ENCODE measurements at regions not wholly inside any gene's neighbourhood (a gene's known extent, or its start where the extent isn't known, plus 50 kb on each side); places are given as distances from the start of the nearest gene placed in this dataset.
"Not testable (repeated sequence)": the region's sequence is repeated elsewhere in the genome, so short reads cannot be mapped to it uniquely, and the experiment has no call there.

GRCh38 chr19:23984911-23985310, 70.2 kb downstream of the ZNF726 start:
- not testable (repeated sequence) for H3K4me3 ChIP-seq, H3K9me3 ChIP-seq, H3K27me3 ChIP-seq, H3K36me3 ChIP-seq, DNase-seq

GRCh38 chr19:23986623-23987022, 71.9 kb downstream of the ZNF726 start:
- no peaks in the 10 kb centered on the region for H3K36me3 ChIP-seq
- H3K27me3 ChIP-seq, result no peaks in the 10 kb centered on the region
- no peaks in the 10 kb centered on the region for H3K9me3 ChIP-seq
- no peak overlapping the region for H3K4me3 ChIP-seq
- DNase-seq, result no peak

- no peak for DNase-seq
- Histone ChIP-seq H3K36me3 (no peaks in the 10 kb centered on the region), H3K27me3 (no peaks in the 10 kb centered on the region), H3K4me3 (no peak overlapping the region), H3K9me3 (no peaks in the 10 kb centered on the region)
Measured at GRCh38 chr19:23991170-23991569, 76.5 kb downstream of the ZNF726 start.

- Histone ChIP-seq H3K9me3 (no peaks in the 10 kb centered on the region), H3K4me3 (no peak overlapping the region), H3K27me3 (no peaks in the 10 kb centered on the region), H3K36me3 (no peaks in the 10 kb centered on the region)
- no peak for DNase-seq
Measured at GRCh38 chr19:23992348-23992747, 77.7 kb downstream of the ZNF726 start.

- no peaks in the 10 kb centered on the region for H3K27me3 ChIP-seq
- H3K36me3 ChIP-seq, result no peaks in the 10 kb centered on the region
- DNase-seq, result no peak
Measured at GRCh38 chr19:23993440-23993839, 78.8 kb downstream of the ZNF726 start.

GRCh38 chr19:23996549-23996948, 81.9 kb downstream of the ZNF726 start:
- no peak for DNase-seq
- Histone ChIP-seq H3K36me3 (no peaks in the 10 kb centered on the region), H3K9me3 (no peaks in the 10 kb centered on the region), H3K27me3 (no peaks in the 10 kb centered on the region), H3K4me3 (no peak overlapping the region)

More at GRCh38 chr19:23993440-23993839, 78.8 kb downstream of the ZNF726 start:
- Histone ChIP-seq H3K9me3 (no peaks in the 10 kb centered on the region), H3K4me3 (no peak overlapping the region)

- DNase-seq, result no peak
- H3K4me3 ChIP-seq, result no peak overlapping the region
- H3K36me3 ChIP-seq, result no peaks in the 10 kb centered on the region
- no peaks in the 10 kb centered on the region for H3K27me3 ChIP-seq
- H3K9me3 ChIP-seq, result no peaks in the 10 kb centered on the region
Measured at GRCh38 chr19:23998568-23998967, 83.9 kb downstream of the ZNF726 start.

- H3K36me3 ChIP-seq, result no peaks in the 10 kb centered on the region
- H3K27me3 ChIP-seq, result no peaks in the 10 kb centered on the region
- no peak for DNase-seq
- H3K4me3 ChIP-seq, result no peak overlapping the region
- H3K9me3 ChIP-seq, result no peaks in the 10 kb centered on the region
Measured at GRCh38 chr19:23999821-24000610, 85.3 kb downstream of the ZNF726 start.

GRCh38 chr19:24000656-24001055, 86.0 kb downstream of the ZNF726 start:
- no peaks in the 10 kb centered on the region for H3K9me3 ChIP-seq
- H3K4me3 ChIP-seq, result no peak overlapping the region
- no peaks in the 10 kb centered on the region for H3K36me3 ChIP-seq
- no peak for DNase-seq
- no peaks in the 10 kb centered on the region for H3K27me3 ChIP-seq

- DNase-seq, result no peak
- no peaks in the 10 kb centered on the region for H3K36me3 ChIP-seq
- no peaks in the 10 kb centered on the region for H3K9me3 ChIP-seq
- no peak overlapping the region for H3K4me3 ChIP-seq
- no peaks in the 10 kb centered on the region for H3K27me3 ChIP-seq
Measured at GRCh38 chr19:24002256-24002945, 84.6 kb upstream of the ZNF254 start.

GRCh38 chr19:24003537-24003936, 83.5 kb upstream of the ZNF254 start:
- Histone ChIP-seq H3K4me3 (no peak overlapping the region), H3K27me3 (no peaks in the 10 kb centered on the region), H3K9me3 (no peaks in the 10 kb centered on the region), H3K36me3 (no peaks in the 10 kb centered on the region)
- DNase-seq, result no peak

GRCh38 chr19:24004166-24004565, 82.8 kb upstream of the ZNF254 start:
- DNase-seq, result no peak
- no peaks in the 10 kb centered on the region for H3K9me3 ChIP-seq
- H3K36me3 ChIP-seq, result no peaks in the 10 kb centered on the region
- no peaks in the 10 kb centered on the region for H3K27me3 ChIP-seq
- no peak overlapping the region for H3K4me3 ChIP-seq

GRCh38 chr19:24029941-24030636, 56.9 kb upstream of the ZNF254 start:
- Histone ChIP-seq H3K4me3 (no peak overlapping the region), H3K27me3 (no peaks in the 10 kb centered on the region), H3K36me3 (0 out of 2 replicates have a peak, but pooled peaks cover 1% of the 10 kb centered on the region), H3K9me3 (no peaks in the 10 kb centered on the region)
- DNase-seq, result no peak

- Histone ChIP-seq H3K36me3 (peaks cover 3% of the 10 kb centered on the region; the same call in 1 of the 2 replicates), H3K9me3 (no peaks in the 10 kb centered on the region), H3K4me3 (peak overlapping the region; percentile 80), H3K27me3 (no peaks in the 10 kb centered on the region)
- DNase-seq, result no peak
Measured at GRCh38 chr19:24032651-24033050, 54.3 kb upstream of the ZNF254 start.

- Histone ChIP-seq H3K9me3 (no peaks in the 10 kb centered on the region), H3K27me3 (no peaks in the 10 kb centered on the region), H3K4me3 (peak overlapping the region; percentile 80), H3K36me3 (peaks cover 3% of the 10 kb centered on the region; the same call in 1 of the 2 replicates)
- DNase-seq, result peak; percentile 88
Measured at GRCh38 chr19:24033301-24033962, 53.6 kb upstream of the ZNF254 start.

- H3K4me3 ChIP-seq, result peak overlapping the region; percentile 80
- DNase-seq, result peak; percentile 40
- peaks cover 3% of the 10 kb centered on the region; the same call in 1 of the 2 replicates for H3K36me3 ChIP-seq
- no peaks in the 10 kb centered on the region for H3K27me3 ChIP-seq
- H3K9me3 ChIP-seq, result no peaks in the 10 kb centered on the region
Measured at GRCh38 chr19:24033963-24034342, 53.0 kb upstream of the ZNF254 start.

Data from MG63 (cell line).